Mesothelial cell of epicardium (in vitro differentiated cells): ENCODE measurements at regions not wholly inside any gene's neighbourhood (a gene's known extent, or its start where the extent isn't known, plus 50 kb on each side); places are given as distances from the start of the nearest gene placed in this dataset.

Experiments
- DNase-seq, 2 experiments: peaks; one replicate each; pipeline ENCODE4 v3.0.0; 2021; ENCODE audit warnings: low spot score in 2 of 2; ENCODE audit not compliant: unreplicated experiment in 2 of 2
- H3K27ac Mint-ChIP-seq: 2 replicates; pipeline ENCODE4 v1.8.0; 2021; ENCODE audit warnings: mixed read lengths
- H3K27me3 Mint-ChIP-seq: 2 replicates; pipeline ENCODE4 v1.8.0; 2021; ENCODE audit warnings: low read depth, mixed read lengths
- H3K36me3 Mint-ChIP-seq: 2 replicates; pipeline ENCODE4 v1.8.0; 2021; ENCODE audit warnings: mixed read lengths
- H3K4me1 Mint-ChIP-seq: 2 replicates; pipeline ENCODE4 v1.8.0; 2021; ENCODE audit warnings: mixed read lengths
- H3K4me3 Mint-ChIP-seq: 2 replicates; pipeline ENCODE4 v1.8.0; 2021; ENCODE audit warnings: mild to moderate bottlenecking, moderate library complexity, mixed read lengths
- H3K9me3 Mint-ChIP-seq: 2 replicates; pipeline ENCODE4 v1.8.0; 2021; ENCODE audit warnings: mixed read lengths
- CTCF ChIP-seq: fragments of 200-600 bp; sonication (generic); IDR thresholded peaks from one replicate; pipeline ENCODE4 v1.5.0; 2021; ENCODE audit warnings: antibody characterized with exemption; ENCODE audit not compliant: unreplicated experiment

- Mint-ChIP-seq H3K27ac (no peak overlapping the region), H3K4me3 (no peak overlapping the region), H3K4me1 (peaks cover 6% of the 10 kb centered on the region), H3K36me3 (no peaks in the 10 kb centered on the region), H3K9me3 (no peaks in the 10 kb centered on the region), H3K27me3 (no peaks in the 10 kb centered on the region)
- no peak for DNase-seq
- peak; percentile 65 for TF ChIP-seq CTCF
Observed at GRCh38 chr5:167608390-167609272, 682.8 kb upstream of the WWC1 start.

GRCh38 chr5:167614294-167615021, 677.0 kb upstream of the WWC1 start:
- no peaks in the 10 kb centered on the region for H3K9me3 Mint-ChIP-seq
- H3K27me3 Mint-ChIP-seq, result no peaks in the 10 kb centered on the region
- DNase-seq, result no peak
- no peak overlapping the region for H3K4me3 Mint-ChIP-seq
- TF ChIP-seq CTCF, result no peak
- peaks cover 29% of the 10 kb centered on the region for H3K4me1 Mint-ChIP-seq
- H3K27ac Mint-ChIP-seq, result peak overlapping the region; percentile 27
- H3K36me3 Mint-ChIP-seq, result no peaks in the 10 kb centered on the region

GRCh38 chr5:167616043-167616890, 675.2 kb upstream of the WWC1 start:
- DNase-seq, result no peak
- H3K27me3 Mint-ChIP-seq, result no peaks in the 10 kb centered on the region
- H3K36me3 Mint-ChIP-seq, result no peaks in the 10 kb centered on the region
- TF ChIP-seq CTCF, result no peak
- no peaks in the 10 kb centered on the region for H3K9me3 Mint-ChIP-seq
- H3K4me3 Mint-ChIP-seq, result no peak overlapping the region
- peaks cover 41% of the 10 kb centered on the region for H3K4me1 Mint-ChIP-seq
- H3K27ac Mint-ChIP-seq, result no peak overlapping the region

- DNase-seq, result no peak
- no peaks in the 10 kb centered on the region for H3K27me3 Mint-ChIP-seq
- peaks cover 11% of the 10 kb centered on the region for H3K9me3 Mint-ChIP-seq
- H3K4me1 Mint-ChIP-seq, result peaks cover 21% of the 10 kb centered on the region
- H3K4me3 Mint-ChIP-seq, result no peak overlapping the region
- H3K36me3 Mint-ChIP-seq, result no peaks in the 10 kb centered on the region
- TF ChIP-seq CTCF, result no peak
- no peak overlapping the region for H3K27ac Mint-ChIP-seq
Observed at GRCh38 chr5:167623354-167623753, 668.1 kb upstream of the WWC1 start.

GRCh38 chr5:167624053-167624452, 667.4 kb upstream of the WWC1 start:
- TF ChIP-seq CTCF, result no peak
- no peaks in the 10 kb centered on the region for H3K27me3 Mint-ChIP-seq
- H3K36me3 Mint-ChIP-seq, result no peaks in the 10 kb centered on the region
- no peak overlapping the region for H3K4me3 Mint-ChIP-seq
- peaks cover 21% of the 10 kb centered on the region for H3K4me1 Mint-ChIP-seq
- DNase-seq, result no peak
- no peak overlapping the region for H3K27ac Mint-ChIP-seq
- peaks cover 11% of the 10 kb centered on the region for H3K9me3 Mint-ChIP-seq
